Stimulated activated naive CD4-positive, alpha-beta T cell (primary cell): ENCODE measurements at regions not wholly inside any gene's neighbourhood (a gene's known extent, or its start where the extent isn't known, plus 50 kb on each side); places are given as distances from the start of the nearest gene placed in this dataset.
"Not testable (repeated sequence)": the region's sequence is repeated elsewhere in the genome, so short reads cannot be mapped to it uniquely, and the experiment has no call there.

Source experiments
- DNase-seq, 6 experiments: peaks; one replicate each; lab custom pipeline; 2025; lab: John Stamatoyannopoulos, UW

- no peak for DNase-seq
These were observed 116.7 kb upstream of the NPAS2 start for GRCh38 chr2:100703213-100703612.

GRCh38 chr2:100703739-100704138, 116.2 kb upstream of the NPAS2 start:
- DNase-seq, result peak in 1 of 6 experiments; percentile 4

- no peak for DNase-seq
These were observed 115.8 kb upstream of the NPAS2 start for GRCh38 chr2:100704156-100704555.

- DNase-seq, result no peak
These were observed 115.2 kb upstream of the NPAS2 start for GRCh38 chr2:100704711-100705110.

GRCh38 chr2:100707016-100707947, 112.7 kb upstream of the NPAS2 start:
- peak in 2 of 6 experiments; percentile 13 to 22 for DNase-seq

GRCh38 chr2:100708333-100708732, 111.6 kb upstream of the NPAS2 start:
- DNase-seq, result no peak

GRCh38 chr2:100713106-100713505, 106.8 kb upstream of the NPAS2 start:
- no peak for DNase-seq

GRCh38 chr2:100714396-100715010, 105.4 kb upstream of the NPAS2 start:
- DNase-seq, result not testable (repeated sequence)

- DNase-seq, result not testable (repeated sequence)
These were observed 104.1 kb upstream of the NPAS2 start for GRCh38 chr2:100715861-100716260.

GRCh38 chr2:100716581-100716980, 103.4 kb upstream of the NPAS2 start:
- no peak for DNase-seq

GRCh38 chr2:100718065-100718629, 101.8 kb upstream of the NPAS2 start:
- DNase-seq, result no peak

GRCh38 chr2:100720445-100720844, 99.5 kb upstream of the NPAS2 start:
- no peak for DNase-seq

GRCh38 chr2:100721693-100722092, 98.2 kb upstream of the NPAS2 start:
- no peak for DNase-seq

- DNase-seq, result no peak
These were observed 97.8 kb upstream of the NPAS2 start for GRCh38 chr2:100722125-100722524.

GRCh38 chr2:100726866-100727265, 93.1 kb upstream of the NPAS2 start:
- no peak for DNase-seq

GRCh38 chr2:100730290-100730868, 89.6 kb upstream of the NPAS2 start:
- DNase-seq, result peak in 5 of 6 experiments; percentile 7 to 47 (median 14)

- DNase-seq, result no peak
These were observed 88.4 kb upstream of the NPAS2 start for GRCh38 chr2:100731535-100731981.

- DNase-seq, result no peak
These were observed 86.3 kb upstream of the NPAS2 start for GRCh38 chr2:100733391-100734187.

- DNase-seq, result no peak
These were observed 83.6 kb upstream of the NPAS2 start for GRCh38 chr2:100736121-100736915.

- no peak for DNase-seq
These were observed 80.1 kb upstream of the NPAS2 start for GRCh38 chr2:100739735-100740432.
